ENCODE measurements at regions not wholly inside any gene's neighbourhood (a gene's known extent, or its start where the extent isn't known, plus 50 kb on each side); places are given as distances from the start of the nearest gene placed in this dataset.

DNA sequence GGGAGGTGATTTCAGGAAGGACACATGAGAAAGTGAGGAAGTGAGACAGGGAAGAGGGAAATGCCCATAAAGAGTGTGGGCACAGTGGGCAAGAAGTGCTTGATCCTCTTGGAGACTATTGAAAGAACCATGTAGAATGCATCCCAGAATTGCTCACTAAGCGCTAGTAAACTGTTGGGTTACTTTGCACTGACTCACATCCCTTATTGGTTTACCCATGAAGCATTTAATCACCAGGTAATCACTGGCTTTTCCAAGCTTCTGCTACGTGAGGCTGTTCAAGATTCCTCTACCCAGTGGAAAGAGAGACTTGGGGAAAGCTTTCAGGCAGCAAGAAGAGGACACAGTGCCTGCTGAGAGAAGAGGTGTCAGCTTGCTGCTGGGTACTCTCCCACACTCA lies 410.0 kb upstream of the JAG1 start:
- DNase-seq (ENCODE audit: low read depth in 2 of 2): no peak

DNA sequence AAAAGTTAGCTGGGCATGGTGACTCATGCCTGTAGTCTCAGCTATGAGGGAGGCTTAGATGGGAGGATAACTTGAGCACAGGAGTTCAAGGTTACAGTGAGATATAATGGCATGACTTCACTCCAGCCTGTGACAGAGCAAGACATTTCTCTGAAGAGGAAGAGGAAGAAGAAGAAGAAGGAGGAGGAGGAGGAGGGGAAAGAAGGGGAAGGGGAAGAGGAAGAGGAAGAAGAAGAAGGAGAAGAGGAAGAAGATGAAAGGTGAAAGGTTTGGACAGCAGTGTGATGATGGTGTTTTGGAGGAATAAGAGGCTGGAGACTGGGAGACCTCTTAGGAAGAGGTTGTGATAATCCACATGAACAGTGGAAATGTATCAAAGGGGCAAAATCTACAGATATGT lies 410.7 kb upstream of the JAG1 start:
- DNase-seq (ENCODE audit: low read depth in 2 of 2): no peak

DNA sequence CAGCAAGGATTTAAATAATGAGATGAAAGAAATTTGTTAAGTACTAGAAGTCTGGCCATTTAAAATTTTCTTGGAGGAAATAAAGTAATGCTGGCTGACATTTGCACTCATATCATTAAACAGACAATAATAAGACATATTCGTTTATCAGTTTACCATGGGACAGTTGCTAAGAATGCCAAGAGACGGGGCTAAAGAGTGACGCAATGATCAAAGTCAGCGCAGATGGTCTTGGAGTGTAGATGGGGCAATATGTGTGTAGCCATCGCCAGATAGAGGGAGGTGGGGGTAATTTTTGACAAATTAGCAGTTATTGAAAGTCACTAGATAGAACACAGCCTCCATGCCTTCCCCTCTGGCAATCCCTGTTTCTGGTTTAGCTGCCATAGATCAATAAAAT lies 413.2 kb upstream of the JAG1 start:
- DNase-seq (ENCODE audit: low read depth in 2 of 2): no peak

DNA sequence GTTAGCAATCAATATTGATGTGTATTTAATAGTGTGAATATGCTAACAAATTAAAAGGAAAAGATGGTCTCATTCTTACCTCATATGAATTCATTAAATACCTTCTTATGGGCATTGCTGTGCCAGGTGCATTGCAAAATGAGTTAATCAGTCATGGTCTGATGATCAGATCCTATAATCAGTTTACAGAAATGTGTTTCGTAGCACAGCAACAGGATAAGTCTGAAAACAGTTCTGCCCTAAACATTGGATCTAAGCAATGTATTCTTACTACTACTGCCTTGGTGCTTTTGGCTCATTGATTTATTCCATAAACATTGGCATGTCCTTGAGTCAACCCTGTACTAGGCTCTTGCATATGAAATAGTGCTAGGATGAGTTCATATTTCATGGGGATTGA lies 417.0 kb upstream of the JAG1 start:
- no peak for DNase-seq (ENCODE audit: low read depth in 2 of 2)

DNA sequence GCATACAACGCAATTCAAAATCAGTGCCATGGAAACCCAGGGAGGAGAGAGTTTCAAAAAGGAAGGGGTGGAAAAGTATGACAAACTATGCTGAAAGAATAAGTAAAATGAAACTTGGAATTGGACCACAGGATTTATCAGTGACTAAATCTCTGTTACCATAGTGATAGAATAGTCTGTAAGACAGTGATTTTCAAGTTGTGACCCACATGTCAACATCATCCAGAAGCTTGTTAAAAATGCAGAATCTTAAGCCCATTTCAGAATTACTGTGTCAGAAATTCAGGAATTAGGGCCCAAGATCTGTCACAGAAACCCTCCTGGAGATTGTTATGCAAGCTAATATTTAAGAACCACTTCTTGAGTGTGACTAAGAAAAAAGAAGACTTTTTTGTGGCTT lies 417.7 kb upstream of the JAG1 start:
- no peak for DNase-seq (ENCODE audit: low read depth in 2 of 2)

DNA sequence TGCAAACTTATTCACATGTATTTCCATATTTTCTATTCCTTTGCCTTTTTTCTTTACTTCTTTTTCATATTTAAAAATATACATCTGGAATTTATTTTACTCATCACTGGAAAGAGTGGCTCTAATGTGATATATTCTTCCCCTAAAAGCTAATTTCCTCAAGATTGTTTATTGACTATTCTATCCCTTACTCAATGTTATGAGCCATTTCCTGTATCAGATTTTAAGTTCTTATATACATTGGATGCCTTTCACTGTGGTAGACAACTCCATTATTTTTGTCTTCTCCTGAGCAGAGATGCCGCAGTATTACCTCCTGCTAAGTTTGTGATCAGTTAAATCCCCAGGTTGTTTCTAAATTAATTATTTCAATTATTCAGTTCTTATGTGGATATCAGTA lies 418.4 kb upstream of the JAG1 start:
- no peak for DNase-seq (ENCODE audit: low read depth in 2 of 2)

DNA sequence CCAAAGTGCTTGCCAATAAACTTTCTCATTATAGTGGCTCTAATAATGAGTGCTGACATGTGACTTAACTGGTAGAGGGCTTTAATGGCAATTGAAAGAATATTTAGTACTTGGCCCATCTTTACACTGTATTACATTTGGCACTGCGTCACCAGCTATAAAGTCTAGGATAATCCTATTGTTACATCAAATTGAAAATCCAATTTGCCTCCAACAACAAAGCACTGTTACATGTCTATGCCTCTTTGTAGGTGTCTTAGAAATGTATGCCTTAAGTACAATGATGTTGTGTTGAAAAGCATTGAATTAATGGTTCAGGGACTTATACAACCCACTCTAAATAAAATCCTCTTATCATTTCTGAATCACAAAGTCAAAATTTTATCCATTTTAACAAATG lies 420.4 kb upstream of the JAG1 start:
- DNase-seq (ENCODE audit: low read depth in 2 of 2): no peak

DNA sequence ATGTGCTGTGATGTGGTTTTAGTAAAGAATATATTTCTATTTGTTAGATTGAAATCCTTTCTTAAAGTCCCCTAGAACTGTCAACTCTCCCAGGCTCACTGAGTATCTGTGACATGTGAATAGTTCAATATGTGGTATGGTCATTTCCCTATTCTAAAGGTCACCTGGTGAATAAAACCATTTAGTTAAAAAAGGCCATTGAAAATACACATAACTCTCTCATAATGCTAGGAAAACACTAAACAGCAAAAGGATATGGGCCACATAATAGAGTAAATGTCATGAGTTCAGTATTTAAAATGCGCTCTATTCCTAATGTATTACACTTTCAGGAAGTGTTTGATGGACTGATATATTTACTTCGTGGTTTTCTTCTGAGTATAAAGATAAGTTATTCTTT lies 420.9 kb upstream of the JAG1 start:
- no peak for DNase-seq (ENCODE audit: low read depth in 2 of 2)

DNA sequence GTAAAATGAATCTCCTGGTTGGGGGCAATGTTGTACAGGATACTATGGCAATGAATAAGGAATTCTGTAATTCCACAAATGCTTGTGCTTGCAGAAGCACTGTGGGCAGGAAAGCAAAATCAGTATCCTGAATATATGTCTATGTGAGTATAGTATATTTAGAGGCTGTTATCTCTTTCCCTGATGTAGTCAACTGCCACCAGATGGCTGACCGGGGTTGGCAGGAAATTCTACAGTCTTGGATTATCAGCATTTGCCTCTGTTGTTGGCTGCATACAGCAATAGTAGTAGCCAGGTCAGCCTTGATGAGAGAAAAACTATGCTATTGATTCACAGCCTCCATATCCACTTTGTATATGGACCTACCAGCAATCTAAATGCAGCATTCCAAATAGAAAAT lies 425.1 kb upstream of the JAG1 start:
- no peak for DNase-seq (ENCODE audit: low read depth in 2 of 2)

DNA sequence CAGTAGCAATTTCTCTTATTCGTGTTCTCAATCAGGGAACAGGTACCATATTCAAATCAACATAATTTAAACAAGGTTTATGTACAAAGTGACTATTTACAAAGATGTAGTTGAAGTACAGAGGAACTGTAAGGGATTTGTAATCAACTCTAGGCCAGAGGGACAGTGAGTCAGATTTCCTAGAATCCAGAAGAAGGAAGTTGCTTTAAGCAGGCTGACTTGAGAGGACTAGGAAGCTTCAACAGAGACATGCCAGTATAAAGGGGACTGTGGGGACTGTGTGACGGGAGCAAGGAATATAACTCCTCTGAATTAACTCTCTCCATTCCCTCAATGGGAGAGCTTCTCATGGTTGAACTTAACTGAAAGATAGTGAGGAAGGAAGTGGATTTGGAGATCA lies 427.4 kb upstream of the JAG1 start:
- DNase-seq (ENCODE audit: low read depth in 2 of 2): no peak

DNA sequence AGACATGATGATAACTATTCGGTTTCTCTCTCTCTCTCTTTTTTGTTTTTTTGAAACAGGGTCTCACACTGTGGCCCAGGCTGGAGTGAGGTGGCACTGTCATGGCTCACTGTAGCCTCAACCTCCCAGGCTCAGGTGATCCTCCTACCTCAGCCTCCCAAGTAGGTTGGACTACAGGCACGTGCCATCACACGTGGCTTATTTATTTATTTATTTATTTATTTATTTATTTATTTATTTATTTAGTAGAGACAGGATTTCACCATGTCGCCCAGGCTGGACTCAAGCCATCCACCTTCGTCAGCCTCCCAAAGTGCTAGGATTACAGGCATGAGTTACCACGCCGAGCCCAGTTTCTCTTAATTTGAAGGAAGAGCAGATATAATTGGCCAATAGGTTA lies 427.9 kb upstream of the JAG1 start:
- no peak for DNase-seq (ENCODE audit: low read depth in 2 of 2)

DNA sequence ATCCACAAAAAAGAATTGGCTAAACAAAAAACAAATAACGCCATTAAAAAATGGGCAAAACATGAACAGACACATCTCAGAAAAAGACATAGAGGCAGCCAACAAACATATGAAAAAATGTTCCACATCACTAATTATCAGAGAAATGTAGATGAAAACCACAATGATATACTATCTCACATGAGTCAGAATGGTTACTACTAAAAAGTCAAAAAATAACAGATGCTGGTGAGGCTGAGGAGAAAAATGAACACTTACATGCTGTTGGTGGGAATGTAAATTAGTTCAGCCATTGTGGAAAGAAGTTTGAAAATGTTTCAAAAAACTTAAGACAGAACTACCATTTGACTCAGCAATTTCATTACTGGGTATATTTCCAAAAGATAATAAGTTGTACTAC lies 430.1 kb upstream of the JAG1 start:
- no peak for DNase-seq (ENCODE audit: low read depth in 2 of 2)

DNA sequence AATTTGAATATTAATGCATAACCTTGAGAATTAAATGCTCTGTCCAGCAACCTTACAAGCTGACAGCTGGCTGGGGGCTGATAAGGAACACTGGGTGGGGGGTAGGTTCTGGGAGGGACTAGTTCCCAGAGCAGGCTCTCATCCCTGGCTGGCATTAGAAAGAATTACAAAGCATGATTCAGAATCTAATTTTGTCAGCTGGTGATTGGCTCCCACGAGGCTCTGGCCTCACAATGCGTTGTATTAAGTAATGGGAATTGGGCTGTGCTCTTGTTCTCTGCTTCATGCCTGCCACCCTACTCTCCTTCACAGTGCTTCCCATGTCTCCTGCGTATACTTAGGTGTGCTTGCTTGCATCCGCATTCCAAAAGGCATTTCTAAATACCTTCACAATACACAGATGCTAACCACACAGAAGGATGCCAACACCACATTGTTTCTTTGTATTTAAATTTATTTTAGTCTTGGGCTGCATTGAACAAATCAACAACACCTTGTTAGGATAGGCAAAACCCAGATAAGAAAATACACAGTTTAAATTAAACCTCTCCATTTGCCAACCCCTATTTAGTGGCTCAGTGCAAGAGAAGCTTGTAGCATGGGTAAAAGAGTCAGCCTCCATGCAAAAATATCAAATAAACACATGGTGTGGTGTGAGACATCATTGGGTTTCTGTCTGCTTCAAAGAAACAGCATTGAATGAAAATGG lies 434.5 kb upstream of the JAG1 start:
- DNase-seq (ENCODE audit: low read depth in 2 of 2): no peak

DNA sequence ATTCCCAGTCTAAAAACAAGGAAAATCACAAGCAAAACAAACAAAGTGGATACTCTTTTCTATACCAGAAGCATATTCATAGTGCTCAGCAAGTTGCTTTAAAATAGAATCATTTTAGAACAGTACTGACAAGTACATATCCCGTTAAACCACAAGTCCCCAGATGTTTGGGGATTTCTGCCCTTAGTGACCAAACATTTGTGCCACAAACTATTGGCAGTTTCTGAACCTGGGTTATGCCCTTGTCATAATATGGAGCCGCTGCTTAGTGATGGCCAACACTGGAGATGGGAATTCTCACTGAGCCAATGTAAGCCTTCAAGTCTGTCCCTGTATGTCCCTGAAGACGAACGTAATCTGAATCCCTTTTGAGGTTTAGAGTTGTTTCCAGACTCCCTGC lies 436.7 kb upstream of the JAG1 start:
- DNase-seq (ENCODE audit: low read depth in 2 of 2): no peak

DNA sequence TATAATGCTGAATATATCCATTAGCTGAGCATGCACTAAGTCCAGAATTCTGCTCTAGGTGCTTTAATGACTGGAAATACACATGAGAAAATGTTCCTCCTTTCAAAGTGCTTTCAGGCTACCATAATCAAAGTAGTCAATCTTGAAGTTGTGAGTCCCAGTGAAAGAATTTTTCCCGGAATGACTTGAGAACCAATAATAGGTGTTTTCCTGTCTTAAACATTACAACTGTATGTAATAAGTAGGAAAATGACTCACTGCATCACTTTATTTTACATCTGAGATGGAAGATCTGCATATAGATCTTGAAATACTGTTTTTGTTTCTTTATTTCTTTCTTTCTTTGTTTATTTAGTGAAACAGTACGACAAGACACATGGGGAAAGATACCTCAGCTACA lies 437.4 kb upstream of the JAG1 start:
- DNase-seq (ENCODE audit: low read depth in 2 of 2): no peak

DNA sequence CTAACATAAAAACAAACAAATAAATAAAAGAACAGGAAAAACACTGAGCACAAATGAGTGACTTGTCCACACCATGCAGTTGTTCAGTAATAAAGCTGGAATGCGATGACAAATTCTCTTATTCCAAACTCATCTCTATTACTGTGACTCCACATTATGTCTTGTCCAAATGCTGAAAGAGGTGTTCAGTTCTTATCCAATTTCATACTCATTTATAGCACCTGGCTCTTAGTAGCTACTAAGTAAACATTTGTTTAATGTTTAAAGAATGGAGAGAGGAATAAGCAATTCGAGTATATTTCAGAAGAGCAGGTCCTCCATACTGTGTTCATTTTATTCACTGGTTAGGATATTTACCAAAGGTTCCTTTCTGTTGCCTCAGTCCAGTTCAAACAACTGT lies 439.0 kb upstream of the JAG1 start:
- no peak for DNase-seq (ENCODE audit: low read depth in 2 of 2)

DNA sequence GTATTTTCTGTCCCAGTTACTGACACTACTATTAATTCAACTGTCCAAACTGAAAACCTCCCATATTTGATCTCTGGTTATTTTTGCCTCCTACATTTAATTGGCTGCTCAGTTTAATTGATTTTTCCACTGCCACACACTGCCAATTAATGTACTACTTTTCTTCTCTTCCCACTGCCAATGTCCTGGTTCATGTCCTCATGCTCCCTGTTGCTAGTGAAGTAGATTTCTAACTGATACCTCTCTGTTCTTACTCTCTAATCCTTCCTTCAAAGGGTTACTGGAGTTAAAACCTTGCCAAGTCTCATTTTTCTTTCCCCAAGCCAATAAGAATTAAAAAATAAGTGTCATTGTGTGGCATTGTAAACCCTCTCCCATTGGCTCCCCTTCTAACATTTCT lies 440.6 kb upstream of the JAG1 start:
- no peak for DNase-seq (ENCODE audit: low read depth in 2 of 2)

DNA sequence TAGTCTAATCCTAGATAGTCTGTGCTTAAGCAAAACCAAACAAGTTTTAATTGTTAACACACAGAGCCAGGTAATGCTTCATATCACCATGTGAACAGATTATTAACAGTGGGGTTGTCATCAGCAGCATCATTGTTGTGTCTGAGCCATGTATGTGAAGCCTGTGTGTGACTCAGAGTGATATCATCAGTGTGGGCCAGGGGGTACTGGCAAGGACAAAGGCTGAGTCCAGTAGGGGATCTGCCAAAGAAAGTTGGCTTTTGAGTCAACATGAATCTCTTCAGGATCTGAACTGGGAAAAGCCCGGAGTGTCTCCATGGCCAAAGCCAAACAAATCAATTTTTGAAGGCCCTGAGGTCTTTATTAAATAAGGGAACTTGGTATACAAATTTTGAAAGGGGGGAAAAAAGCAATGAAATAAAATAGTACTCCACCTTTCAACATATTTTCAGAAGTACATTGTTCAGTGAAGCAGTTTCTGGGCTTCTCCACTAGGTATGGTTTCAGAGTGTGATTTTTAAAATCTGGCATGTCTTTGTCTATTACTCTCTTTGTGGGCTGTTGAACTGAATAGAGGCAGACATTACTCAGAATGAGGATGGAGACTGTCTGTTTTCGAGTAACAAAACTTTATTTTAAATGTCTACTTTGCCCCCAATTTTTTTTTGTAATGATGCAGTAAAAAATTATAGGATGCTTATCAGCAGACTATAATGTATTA lies 444.2 kb upstream of the JAG1 start:
- DNase-seq (ENCODE audit: low read depth in 2 of 2): no peak

DNA sequence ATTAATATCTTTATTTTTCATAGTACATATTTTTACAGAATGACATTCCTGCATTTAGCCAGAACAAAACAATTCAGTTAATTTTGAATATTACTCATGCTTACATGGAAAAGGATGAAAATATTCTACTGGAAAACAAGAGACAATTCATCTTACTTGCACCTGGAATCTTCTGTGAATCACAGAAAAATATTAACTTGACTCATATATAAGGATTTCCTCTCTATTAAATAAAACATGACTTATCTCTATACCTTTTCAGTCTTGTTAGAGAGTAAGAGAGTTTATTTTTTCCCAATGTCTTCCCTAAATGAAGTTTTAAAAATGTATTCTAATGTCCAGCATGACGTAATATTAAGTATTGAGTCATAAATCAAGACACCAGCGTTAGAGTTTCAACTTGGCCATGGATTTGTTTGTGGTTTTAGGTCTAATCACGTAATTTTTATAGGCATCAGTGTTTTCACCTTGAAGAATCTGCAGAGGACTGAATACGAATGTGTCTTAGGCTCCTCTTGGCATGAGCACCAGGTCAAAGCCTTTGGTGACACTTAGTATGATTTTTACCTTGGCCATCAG lies 445.1 kb upstream of the JAG1 start:
- DNase-seq (ENCODE audit: low read depth in 2 of 2): no peak

DNA sequence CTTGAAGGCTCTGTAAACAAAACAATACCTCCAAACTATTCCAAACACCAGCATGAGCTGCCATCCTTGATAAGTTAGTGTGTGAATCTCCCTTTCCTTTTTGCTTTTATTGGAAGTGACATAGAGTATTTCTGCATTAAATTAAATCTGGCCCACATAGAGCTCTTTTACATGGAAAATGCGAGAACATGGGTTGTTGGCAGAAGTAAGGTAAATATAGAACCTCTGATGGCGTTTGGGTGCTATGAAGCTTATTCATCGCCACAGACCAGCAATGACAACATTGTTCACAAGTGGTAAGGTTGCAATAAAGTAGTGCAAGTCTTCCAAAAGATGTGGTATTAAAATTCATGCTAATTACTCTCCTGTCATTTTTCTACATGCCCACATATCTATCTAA lies 445.8 kb upstream of the JAG1 start:
- DNase-seq (ENCODE audit: low read depth in 2 of 2): no peak

DNA sequence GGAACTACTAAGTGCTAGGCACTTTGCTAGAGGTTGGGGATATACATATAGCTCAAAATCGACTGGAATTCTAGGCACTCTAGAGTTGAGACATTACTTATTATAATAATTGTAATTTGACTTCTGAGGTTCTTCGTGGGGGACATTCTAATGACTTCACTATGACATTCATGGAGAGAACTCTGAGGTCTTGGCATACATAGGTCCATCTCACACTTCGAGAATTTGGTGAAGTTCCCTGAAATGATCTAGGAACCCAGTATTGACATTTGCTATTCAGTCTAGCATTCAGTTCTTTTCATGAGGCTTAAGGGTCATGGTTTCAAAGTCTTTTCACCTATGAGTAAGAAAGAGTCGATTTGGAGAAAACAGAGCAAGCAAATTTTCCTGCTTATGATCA lies 446.6 kb upstream of the JAG1 start:
- DNase-seq (ENCODE audit: low read depth in 2 of 2): no peak

DNA sequence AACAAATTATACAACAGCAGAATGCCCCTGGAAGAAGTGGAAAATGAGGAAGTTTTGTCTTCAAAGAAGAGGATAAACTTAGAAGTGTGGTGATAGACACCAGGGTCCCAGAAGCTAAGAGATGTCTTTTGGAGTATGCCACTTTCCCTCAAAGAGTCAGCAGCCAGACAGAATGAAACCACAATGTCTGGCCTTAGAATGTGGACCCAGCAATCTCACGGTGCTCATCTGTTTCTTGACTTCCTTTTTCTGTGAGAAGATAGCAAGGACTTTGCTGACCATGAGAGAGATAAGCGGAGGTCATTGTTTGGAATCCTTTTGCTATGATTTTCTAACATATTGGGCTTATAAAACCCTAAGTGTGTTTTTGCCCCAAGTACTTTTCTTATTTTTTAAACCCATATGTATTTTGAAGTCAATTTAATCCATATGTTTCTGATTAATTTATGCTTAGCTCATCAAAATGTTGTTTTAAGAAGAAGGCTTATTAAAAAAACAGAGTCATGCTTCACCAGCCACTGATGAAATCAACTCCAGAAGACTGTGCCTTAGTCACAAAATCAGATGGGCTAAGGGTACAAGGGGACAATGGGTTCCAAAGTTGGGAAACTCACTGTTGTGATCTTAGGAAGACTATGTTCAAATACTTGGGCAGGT lies 451.2 kb upstream of the JAG1 start:
- no peak for DNase-seq (ENCODE audit: low read depth in 2 of 2)

DNA sequence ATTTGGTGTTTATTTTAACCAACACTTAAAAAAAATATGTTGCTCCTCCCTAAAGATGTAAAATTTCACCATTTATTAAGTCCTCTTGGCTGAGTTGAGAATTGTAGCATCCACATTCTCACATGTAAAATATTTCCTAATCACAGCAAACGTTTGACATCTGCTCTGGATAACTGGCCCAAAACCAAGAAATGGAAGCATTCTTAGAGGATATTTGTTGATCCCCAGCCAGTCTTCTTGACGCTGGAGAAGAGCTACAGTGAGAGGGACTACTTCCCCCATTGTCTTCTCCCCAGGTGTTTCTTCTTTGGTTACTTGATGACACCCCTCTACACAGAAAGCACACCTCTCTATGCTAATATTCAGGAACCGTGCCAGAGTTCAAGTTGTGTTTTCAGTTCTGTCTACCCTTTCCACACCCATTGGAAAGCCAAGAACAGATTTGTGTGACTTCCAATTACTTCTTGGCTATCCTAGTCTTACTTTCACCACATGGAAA lies 454.5 kb upstream of the JAG1 start:
- no peak for DNase-seq (ENCODE audit: low read depth in 2 of 2)

All from stimulated activated CD4-positive, alpha-beta T cell treated with anti-CD3 and anti-CD28 coated beads, Interleukin-15, amount 100 ng/mL, for 48 hours (primary cell).